GM19395 (cell line): ENCODE measurements at regions not wholly inside any gene's neighbourhood (a gene's known extent, or its start where the extent isn't known, plus 50 kb on each side); places are given as distances from the start of the nearest gene placed in this dataset.
"Not testable (repeated sequence)": the region's sequence is repeated elsewhere in the genome, so short reads cannot be mapped to it uniquely, and the experiment has no call there.

Source experiments
- ATAC-seq: cut with Tn5 transposase; IDR thresholded peaks from one replicate; pipeline ENCODE4 v1.9.1; 2021; ENCODE audit warnings: mild to moderate bottlenecking, moderate library complexity; ENCODE audit not compliant: unreplicated experiment

DNA sequence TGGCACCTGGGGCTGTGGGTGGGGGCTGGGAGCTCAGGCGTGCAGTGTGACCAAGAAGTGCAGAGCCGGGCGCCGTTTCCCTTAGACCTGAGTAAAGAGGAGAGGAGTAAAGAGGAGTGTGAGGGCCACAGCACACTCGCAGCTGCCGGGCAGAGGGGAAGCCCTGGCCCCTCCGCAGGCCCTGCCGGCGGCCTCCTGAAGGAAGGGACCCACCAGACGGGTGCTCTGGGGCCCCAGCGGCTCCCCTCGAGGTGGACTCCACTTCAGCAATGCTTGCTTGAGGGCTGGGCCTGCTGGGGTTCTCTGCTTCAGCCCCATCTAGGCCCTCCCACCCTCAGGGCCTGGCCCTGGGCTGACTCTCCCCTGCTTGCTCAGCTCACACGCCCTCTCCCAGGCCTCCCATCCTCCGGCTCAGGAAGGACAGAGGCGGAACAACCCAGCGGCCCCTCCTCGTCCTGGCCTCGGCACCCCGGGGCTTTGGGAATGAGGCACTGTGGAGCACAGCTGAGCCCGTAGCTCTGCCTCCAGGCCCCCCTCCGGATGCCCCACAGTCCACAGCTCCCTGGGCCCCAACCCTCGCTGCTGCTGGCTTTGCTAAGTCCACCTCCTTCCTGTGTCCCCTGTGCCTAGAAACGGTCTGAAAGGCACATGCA is 1198.7 kb downstream of the BRD1 start:
- ATAC-seq: no peak

DNA sequence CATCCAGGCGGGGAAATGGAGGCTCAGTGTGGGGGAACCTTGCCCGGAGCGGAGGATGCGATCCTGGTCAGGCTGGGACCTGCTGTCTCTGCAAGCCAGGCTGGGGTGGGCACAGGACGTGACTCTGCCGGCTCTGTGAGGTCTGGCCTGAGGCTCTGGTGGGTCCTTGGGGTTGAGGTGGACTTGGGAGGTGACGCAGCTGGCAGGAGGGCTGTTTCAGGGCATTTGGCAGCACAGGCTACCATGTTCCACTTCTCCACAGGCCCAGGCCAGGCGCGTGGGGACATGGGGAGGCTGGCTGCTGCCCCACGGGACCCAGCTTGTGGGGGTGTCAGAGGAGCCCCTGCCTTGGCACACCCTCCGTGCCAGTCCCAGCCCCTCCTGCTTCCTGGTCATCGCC is 1199.7 kb downstream of the BRD1 start:
- no peak for ATAC-seq

DNA sequence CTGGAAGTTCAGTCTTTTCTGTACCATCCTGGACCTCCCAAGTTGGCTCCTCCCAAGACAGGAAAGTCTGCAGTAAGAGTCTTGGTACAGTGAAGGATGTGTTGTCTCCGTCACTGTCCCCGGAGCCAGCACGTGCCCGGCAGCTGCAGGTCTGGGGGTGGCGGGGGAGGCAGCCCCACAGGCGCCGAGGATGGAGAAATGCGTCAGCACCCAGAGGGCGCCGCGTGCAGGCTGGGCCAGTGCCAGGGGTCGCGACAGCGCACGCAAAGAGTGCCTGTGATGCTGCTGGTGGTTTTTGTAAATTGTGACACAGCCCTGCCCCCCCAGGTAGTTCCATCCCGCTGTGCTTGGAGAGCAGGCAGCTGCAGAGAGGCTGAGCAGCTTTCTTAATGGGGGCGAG is 1200.5 kb downstream of the BRD1 start:
- ATAC-seq: no peak

DNA sequence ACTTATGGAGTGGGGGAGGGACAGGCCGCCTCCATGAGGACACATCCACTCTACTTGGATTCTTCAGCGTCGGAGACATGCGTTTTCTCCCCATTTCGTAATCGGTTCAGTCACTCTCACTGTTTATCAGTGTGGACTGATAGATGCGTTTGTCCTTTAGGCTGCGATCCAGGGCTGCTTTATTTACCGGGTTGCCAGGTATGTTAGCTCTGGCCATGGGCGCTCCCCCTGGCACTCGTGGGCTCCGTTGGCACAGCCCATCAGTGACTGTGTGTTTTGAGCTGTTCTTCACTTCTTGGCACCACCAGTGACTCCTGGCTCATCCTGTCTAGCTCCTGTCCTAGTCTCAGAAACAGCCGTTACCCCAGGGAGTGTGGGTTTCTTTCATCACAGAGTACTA is 1203.3 kb downstream of the BRD1 start:
- no peak for ATAC-seq

DNA sequence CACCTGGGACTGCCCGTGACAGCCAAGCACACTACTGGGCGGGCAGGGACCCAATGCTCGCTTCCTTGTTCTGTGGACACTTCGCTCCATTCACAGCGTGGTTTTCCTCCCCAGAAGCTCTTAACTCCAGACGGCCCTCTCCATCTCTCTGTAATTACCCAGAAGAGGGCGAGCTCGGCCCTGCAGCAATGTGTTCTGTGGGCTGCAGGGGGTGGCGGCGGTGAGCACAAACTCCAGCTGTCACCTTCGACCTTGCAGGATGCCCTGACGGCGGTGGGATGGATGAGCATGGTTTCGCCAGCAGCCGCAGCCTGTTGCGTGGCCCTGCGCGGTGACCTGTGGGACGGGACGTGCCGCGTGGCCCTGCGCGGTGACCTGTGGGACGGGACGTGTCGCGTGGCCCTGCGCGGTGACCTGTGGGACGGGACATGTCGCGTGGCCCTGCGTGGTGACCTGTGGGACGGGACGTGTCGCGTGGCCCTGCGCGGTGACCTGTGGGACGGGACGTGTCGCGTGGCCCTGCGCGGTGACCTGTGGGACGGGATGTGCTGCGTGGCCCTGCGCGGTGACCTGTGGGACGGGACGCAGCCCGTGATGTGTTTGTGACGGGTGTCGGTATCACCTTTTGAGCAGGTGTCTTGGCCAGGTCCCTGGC is 1204.7 kb downstream of the BRD1 start:
- ATAC-seq: no peak

DNA sequence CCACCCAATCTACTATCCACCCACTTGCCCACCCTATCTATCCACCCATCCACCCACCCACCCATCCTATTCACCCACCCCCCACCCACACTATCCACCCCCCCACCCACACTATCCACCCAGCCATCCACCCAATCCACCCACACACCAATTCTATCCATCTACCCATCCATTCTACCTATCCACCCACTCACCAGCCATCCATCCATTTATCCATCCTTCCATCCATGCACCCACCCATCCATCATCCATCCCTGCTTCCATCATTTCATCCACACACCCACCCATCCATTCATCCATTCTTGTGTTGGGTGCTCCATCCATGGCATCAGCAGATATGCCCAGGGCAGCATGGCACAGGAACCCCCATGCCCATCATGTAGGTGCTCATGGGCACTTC is 1206.6 kb downstream of the BRD1 start:
- ATAC-seq: no peak

DNA sequence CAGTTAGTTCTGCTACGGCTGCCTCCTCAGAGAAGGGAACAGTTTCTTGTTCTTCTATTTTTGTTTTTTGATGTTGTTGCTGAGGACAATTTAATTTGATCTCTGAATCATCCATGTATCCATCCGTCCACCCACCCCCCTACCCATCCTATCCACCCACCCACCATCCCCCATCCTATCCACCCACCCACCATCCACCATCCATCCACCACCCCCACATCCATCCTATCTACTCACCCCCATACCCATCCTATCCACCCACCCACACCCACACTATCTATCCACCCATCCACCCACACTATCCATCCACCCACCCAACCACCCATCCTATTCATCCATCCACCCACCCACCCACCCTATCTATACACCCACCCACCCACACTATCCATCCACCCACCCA is 1207.2 kb downstream of the BRD1 start:
- ATAC-seq: not testable (repeated sequence)

DNA sequence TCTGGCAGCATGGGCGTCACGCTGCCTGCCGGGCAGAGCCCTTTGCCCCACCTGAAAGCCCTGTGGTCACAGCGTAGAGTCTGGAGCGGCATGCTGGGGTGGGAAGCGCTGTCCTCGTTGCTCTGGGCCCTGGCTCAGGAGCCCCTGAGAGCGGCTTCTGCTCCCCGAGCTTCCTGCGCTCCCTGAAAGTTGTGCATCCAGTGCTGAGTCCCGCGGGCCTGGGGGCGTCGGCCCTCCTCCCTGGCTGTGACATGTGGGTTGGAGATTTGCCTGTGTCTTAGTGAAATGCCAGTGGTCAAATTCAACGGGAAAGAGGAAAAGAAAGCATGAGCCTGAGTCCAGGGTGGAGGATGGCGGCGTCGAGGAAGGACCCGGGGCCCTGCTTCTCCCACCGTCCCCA is 1208.0 kb downstream of the BRD1 start:
- no peak for ATAC-seq

DNA sequence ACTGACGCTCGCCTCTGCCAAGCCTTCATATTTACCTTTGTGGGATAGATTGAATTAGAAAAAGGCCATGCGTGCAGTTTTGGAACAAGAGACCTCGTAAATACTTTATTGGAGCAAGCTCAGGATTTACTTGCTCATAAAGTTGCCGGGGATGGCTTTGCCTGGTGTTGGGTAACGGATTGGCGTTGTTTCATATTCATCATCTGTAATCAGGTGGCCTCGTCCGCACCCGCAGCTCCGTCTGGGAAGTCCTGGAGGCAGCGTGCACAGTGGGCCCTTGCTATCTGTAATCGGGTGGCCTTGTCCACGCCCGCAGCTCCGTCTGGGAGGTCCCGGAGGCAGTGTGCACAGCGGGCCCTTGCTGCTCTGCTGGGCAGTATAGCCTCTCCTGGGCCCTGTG is 1209.3 kb downstream of the BRD1 start:
- no peak for ATAC-seq

DNA sequence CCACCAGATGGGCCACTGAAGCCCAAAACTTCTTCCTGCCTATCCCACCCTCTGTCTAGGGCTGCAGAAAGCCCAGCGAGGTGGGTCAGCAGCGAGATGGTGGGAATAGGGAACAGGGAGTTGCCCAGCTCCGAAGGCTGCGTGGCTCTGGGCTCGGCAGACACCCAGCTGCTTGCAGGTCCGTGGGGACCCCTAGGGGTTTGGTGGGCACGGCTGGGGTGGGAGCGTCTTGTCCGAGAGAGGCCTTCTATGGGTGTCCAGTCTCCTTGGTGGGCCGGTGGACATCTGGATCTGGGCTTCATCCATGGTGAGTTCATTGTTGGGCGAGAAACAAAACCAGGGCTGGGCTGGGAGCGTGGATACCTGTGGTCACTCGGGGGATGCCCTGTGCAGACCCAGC is 1211.0 kb downstream of the BRD1 start:
- no peak for ATAC-seq

DNA sequence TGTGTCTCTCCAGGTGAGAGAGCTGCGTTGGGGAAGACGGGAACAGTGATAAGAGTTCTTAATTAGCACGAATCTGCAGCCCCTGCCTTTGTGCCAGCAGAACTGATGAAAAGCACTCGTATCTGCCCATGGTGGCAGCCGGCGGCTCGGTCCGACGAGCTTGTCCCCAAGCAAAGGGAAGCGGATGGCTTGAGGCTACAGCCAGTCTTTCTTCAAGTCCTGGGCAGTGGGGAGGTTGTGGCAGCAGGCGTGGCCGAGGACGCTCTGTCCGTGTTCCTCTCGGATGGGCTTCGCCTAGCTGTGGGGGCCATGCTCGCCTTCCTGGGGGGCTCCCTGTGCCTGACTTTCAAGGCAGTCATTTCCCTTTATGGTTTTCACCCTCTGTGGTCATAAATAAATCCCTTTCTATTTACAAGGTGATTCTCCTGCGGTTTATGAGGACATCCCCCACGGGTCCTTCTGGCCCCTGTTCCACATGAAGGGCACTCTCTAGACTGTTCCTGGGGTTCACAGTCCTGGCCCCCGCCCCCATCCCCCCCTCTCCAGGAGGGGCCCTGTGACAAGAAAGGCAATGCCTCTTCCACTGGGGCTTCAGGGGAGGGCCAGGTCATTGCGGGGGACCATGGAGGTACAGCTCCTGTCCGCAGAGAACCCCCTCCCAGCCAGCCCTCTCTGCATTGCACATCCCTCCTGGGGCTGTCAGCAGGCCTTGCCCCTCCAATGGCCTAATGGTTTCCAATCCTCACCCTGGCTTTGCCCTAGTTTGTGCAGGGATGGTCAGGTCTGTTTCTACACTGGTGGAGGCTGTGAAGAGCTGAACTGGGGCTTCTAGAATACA is 1212.3 kb downstream of the BRD1 start:
- ATAC-seq: no peak

DNA sequence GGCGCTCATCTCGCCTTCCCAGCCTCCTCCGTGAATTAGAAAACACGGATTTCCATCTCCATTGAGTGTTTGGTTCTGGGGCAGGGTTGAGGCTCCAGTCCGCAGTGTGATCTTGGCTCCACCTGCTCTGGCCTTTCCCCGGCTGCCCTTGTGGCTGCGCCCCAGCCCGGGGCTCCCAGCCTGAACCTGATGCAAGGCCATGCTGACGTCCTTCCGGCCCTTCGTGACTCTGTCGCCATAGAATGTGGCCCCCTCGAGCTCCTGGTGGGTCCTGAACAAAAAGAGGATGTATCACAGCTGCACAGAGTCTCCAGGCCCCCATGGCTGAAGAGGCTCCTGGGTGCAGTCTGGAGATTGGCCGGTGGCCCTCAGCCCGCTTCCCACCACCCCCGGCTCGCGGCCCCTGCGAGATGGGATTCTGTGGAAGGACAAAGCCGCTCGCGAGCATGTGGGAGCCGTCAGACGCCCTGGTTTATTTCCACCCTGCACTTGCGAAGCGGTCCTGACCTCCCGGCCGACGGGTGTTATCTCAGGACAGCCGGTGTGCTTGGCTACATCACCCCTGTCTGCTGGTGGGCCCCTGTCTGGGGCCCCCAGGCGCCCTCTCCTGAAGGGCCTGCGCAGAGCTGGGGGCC is 1214.0 kb downstream of the BRD1 start:
- no peak for ATAC-seq

DNA sequence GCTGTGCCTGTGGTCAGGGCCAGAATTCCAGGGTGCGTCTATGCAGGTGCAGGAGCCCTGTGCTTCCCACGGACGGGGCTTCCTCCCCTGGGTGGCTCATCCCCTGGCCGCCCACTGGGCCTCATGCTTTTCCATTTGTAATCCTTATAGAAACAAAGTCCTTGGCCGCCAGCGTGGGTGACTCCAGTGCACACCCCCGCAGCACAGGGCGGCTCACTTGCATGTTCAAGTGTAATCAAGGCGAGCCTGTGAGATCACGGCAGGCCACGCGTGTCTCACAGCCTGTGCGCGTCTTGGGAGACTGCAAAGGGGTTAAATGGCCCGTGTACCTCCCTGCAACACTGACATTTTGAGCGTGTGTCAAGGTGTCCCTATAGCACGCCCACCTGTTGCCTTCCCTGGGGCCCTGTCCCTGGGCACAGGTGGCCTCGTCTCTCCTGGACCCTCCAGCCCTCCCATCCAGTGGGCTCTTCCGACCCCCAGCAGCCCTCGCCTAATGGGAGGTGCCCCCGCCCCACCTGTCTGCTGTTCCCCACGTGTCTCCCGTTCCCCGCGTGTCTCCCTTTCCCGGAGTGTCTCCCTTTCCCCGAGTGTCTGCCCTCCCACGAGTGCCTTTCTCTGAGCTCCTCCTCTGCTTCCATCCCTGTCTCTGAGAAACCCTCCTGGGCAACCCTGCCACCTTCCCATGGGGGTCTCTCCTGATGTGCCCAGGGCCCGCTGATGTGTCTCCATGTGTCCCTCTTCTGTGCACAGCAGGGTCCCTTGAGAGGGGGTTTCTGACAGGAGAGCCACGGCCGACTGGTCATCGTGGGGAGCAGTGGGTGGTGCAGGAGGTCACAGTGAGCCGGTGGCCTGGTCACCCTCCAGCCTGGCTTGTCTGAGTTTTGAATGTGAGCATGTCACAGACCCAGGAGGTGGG is 1215.3 kb downstream of the BRD1 start:
- ATAC-seq: no peak

DNA sequence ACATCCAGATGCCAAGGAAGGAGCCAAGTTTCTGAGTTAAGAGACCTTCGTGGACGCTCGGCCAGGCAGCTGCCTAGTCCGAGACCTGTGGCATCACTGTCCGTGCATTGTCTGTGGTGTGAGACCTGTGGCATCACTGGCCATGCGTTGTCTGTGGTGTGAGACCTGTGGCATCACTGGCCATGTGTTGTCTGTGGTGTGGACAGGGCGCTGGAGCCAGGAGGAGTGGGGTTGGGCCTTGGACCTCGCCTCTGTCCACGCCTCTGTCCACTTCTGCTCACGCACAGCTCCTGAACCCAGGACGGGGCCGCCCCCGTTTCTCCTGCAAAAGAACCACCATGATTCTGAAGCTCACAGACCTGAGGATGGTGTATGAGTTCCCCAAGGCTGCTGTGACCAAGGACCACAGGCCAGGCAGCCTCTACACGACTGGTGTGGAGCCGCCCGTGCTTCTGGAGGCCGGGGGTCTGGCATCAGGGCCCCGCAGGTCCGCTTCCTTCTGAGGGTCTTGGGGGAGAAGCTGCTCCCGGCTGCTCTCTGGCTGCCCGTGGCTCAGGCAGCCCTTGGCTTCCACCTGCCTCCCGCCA is 1218.3 kb downstream of the BRD1 start:
- no peak for ATAC-seq

DNA sequence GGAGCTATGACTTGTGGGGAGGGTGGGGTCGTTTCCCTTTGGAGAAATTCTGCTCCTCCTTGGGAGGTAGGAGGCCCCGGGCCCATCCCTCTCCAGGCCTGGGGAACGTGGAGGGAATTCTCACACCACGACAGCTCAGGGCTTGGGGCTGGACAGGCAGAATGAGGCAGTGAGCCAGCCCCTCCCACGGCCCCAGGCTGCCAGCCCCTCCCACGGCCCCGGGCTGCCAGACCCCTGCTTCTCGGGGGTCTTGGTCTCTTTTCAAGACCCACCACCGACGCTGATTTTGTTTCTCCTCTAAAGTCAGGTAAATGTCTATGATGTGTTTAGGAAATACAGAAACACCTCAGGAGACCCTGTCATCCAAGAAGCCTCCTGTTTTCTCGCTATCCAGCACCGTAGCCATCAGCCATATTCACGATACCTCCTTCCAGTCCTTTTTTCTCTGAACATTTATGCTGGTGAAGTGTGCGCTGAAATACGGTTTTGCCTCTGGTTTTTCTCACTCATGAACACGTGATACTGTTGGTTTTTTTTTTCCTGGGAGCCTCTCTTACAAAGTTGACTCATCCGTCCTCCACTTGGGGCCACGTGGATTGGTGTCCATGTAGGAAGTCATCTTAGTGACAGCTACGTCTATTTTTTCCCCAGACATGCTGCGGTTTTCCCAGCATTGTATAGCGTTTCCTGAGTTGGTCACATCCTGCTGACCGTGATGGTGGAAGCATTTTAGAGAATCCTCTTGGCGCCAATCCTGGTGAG is 1219.6 kb downstream of the BRD1 start:
- no peak for ATAC-seq

DNA sequence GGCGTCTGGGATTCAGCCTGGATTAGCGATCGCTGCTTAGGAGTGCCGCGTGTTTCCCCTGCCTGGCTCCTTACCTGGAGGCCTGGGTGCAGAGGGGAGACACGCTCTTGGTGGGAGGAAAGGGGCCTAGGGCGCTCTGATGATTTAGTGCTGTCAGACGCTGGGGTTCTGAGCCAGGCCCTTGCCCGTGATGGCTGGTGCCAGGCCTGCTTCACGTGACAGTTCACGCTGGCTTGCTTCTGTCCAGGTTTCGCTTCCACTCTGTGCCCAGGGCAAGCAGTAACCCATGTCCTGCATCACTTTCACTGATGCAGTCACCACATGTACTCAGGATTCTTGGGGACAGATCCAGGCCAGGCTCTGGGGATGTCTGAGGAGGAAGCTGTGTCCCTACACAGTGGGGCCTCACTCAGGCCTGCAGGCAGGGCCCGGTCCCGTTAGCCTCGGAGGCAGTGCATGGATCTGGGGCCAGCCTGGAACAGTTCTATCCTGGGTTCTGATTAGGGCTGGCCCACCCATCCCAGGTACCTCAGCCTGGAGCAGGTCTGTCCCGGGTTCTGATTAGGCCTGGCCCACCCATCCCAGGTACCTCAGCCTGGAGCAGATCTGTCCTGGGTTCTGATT is 1220.9 kb downstream of the BRD1 start:
- ATAC-seq: no peak

DNA sequence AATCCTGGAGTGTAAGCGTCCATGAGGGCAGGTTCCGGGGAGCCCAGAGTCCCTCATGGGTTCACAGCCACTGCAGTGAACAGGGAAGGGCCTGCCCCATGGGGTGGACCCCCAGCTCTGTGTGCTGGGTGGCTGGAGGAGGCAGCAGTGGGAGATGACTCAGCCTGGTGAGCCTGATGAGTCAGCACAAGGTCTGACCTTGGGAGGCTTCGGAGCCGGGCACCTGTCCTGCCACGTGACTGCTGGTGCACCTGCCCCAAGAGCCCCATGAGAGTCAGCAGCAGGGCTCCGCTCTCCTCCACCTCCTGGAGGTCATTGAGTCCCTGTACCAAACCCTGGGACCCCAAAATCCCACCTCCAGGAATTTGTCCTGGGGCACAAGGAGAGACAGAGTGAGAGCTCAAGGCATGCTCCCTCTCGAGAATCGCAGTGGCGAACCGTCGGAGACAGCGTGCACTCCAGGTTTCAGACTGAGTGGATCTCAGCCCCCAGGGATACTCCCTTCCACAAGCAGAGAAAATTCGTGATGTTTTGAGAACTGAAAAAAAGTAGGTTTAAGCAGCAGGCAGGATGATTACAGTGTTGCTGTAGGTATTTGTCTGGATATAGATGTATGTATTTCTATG is 1221.7 kb downstream of the BRD1 start:
- ATAC-seq: no peak

DNA sequence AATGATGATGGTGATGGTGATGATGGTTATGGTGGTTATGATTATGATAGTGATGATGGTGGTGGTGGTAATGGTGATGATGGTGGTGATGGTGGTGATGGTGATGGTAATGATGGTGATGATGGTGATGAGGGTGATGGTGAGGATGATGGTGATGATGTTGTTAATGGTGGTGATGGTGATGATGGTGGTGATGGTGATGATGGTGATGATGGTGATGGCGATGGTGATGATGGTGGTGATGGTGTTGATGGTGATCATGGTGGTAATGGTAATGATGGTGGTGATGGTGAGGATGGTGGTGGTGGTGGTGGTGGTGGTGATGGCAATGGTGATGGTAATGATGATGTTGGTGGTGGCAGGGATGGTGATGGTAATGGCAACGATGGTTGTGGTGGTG is 1222.5 kb downstream of the BRD1 start:
- no peak for ATAC-seq
